HCT116 (cell line): ENCODE measurements at regions not wholly inside any gene's neighbourhood (a gene's known extent, or its start where the extent isn't known, plus 50 kb on each side); places are given as distances from the start of the nearest gene placed in this dataset.

Experiments
- ATAC-seq: fragments of 200-7000 bp; cut with Tn5 transposase; 2 replicates; pipeline ENCODE4 v1.9.1; 2020; ENCODE audit warnings: mild to moderate bottlenecking, moderate library complexity
- BruUV-seq: library from RNA; stranded (reverse); fragments of 400-500 nt; replicated peaks from 2 replicates; lab custom pipeline; 2021; lab: Mats Ljungman, UMichigan
- CTCF ChIA-PET: fragments of 300-600 bp; sonication (Branson Sonifier 250); formaldehyde crosslinking; loops from one replicate; lab custom pipeline; 2021; ENCODE audit warnings: antibody characterized with exemption; lab: Charles Lee
- POLR2A ChIA-PET: fragments of 300-600, 350-600 bp; sonication (Branson Sonifier 250); formaldehyde crosslinking; loops from one replicate; lab custom pipeline; 2021; ENCODE audit warnings: antibody characterized with exemption; lab: Charles Lee
- RAD21 ChIA-PET, 2 experiments: fragments of 300-600 bp; sonication (Branson Sonifier 250); formaldehyde crosslinking; loops; one replicate each; lab custom pipeline; 2023; ENCODE audit warnings: low total read pairs in 2 of 2; ENCODE audit not compliant: uncharacterized antibody in 2 of 2, unreplicated experiment in 2 of 2, low non-redundant PET in 1 of 2; lab: Charles Lee
- DNase-seq: peaks from one replicate; pipeline ENCODE4 v3.0.0-alpha.2; 2010; ENCODE audit warnings: low read depth, low spot score
- H2AFZ ChIP-seq: fragments of 200-600 bp; shearing (Covaris generic), sonication (generic); 2 replicates; pipeline ENCODE4 v1.6.1; 2017; ENCODE audit warnings: low read depth, mixed run types, mixed read lengths, antibody characterized with exemption, low read length; ENCODE audit not compliant: poor library complexity, severe bottlenecking
- H3K27ac ChIP-seq: 2 replicates; pipeline ENCODE4 v1.5.1; 2012; ENCODE audit warnings: low read depth, low read length
- H3K27me3 ChIP-seq: fragments of 200-600 bp; sonication (generic); 2 replicates; pipeline ENCODE4 v1.6.1; 2016; ENCODE audit warnings: mixed run types, low read length, mixed read lengths; ENCODE audit not compliant: insufficient read depth
- H3K36me3 ChIP-seq, 2 experiments: fragments of 200-500 bp in 1 of 2; fragments of 200-600 bp in 1 of 2; sonication (Bioruptor generic) in 1 of 2; sonication (generic) in 1 of 2; 2 replicates each; pipeline versions ENCODE4 v1.5.1 to v1.6.1; 2014 to 2016; ENCODE audit warnings: low read length in 2 of 2, inconsistent platforms in 1 of 2, mixed read lengths in 1 of 2, mixed run types in 1 of 2; ENCODE audit not compliant: insufficient read depth in 2 of 2, control insufficient read depth in 1 of 2
- H3K4me1 ChIP-seq, 2 experiments: fragments of 200-600 bp in 1 of 2; sonication (generic) in 1 of 2; 2 replicates each; pipeline versions ENCODE4 v1.5.1 to v1.6.1; 2012 to 2017; ENCODE audit warnings: low read length in 2 of 2, inconsistent platforms in 1 of 2, mild to moderate bottlenecking in 1 of 2, mixed read lengths in 1 of 2, mixed run types in 1 of 2, moderate library complexity in 1 of 2; ENCODE audit not compliant: insufficient read depth in 2 of 2, control insufficient read depth in 1 of 2
- H3K4me2 ChIP-seq: fragments of 200-600 bp; sonication (generic); 2 replicates; pipeline ENCODE4 v1.6.1; 2017; ENCODE audit warnings: mixed run types, low read length, mixed read lengths
- H3K4me3 ChIP-seq, 2 experiments: fragments of 200-600 bp in 1 of 2; sonication (generic) in 1 of 2; replicated peaks in 1 of 2; 2 replicates each; pipeline ENCODE4 v1.5.1; 2011 to 2016; ENCODE audit warnings: low read length in 2 of 2, control low read depth in 1 of 2, low read depth in 1 of 2, mild to moderate bottlenecking in 1 of 2, mixed read lengths in 1 of 2, mixed run types in 1 of 2
- H3K79me2 ChIP-seq: fragments of 200-600 bp; sonication (generic); 2 replicates; pipeline ENCODE4 v1.6.1; 2017; ENCODE audit warnings: mild to moderate bottlenecking, mixed run types, low read length, moderate library complexity, mixed read lengths; ENCODE audit not compliant: insufficient read depth
- H3K9ac ChIP-seq: fragments of 200-600 bp; sonication (generic); 2 replicates; pipeline ENCODE4 v1.6.1; 2016; ENCODE audit warnings: low read length, mixed read lengths
- H3K9me2 ChIP-seq: fragments of 200-600 bp; sonication (generic), shearing (Covaris generic); 2 replicates; pipeline ENCODE4 v1.6.1; 2017; ENCODE audit warnings: mixed run types, mild to moderate bottlenecking, moderate library complexity; ENCODE audit not compliant: insufficient read depth
- H3K9me3 ChIP-seq, 2 experiments: fragments of 200-500 bp in 1 of 2; fragments of 200-600 bp in 1 of 2; sonication (Bioruptor generic) in 1 of 2; sonication (generic) in 1 of 2; 2 replicates each; pipeline ENCODE4 v1.6.1; 2014 to 2017; ENCODE audit warnings: low read length in 2 of 2, mixed read lengths in 2 of 2, inconsistent platforms in 1 of 2, low read depth in 1 of 2, mild to moderate bottlenecking in 1 of 2, mixed run types in 1 of 2, moderate library complexity in 1 of 2; ENCODE audit not compliant: control insufficient read depth in 1 of 2, insufficient read depth in 1 of 2
- H4K20me1 ChIP-seq: fragments of 200-600 bp; sonication (generic), shearing (Covaris generic); 2 replicates; pipeline ENCODE4 v1.6.1; 2017; ENCODE audit warnings: mixed run types, mild to moderate bottlenecking, moderate library complexity; ENCODE audit not compliant: insufficient read depth
- ATF3 ChIP-seq: IDR thresholded peaks from 2 replicates; pipeline ENCODE4 v1.6.1; 2012
- CTCF ChIP-seq, 3 experiments: fragments of 200-600 bp in 1 of 3; sonication (generic) in 1 of 3; IDR thresholded peaks in 2 of 3; conservative IDR thresholded peaks in 1 of 3; 2 replicates each; pipeline ENCODE4 v1.5.1; 2012 to 2017; ENCODE audit warnings: low read depth in 2 of 3, low read length in 2 of 3, antibody characterized with exemption in 1 of 3, borderline replicate concordance in 1 of 3, control low read depth in 1 of 3, mild to moderate bottlenecking in 1 of 3, mixed read lengths in 1 of 3, mixed run types in 1 of 3, moderate library complexity in 1 of 3; ENCODE audit not compliant: insufficient read depth in 1 of 3
- MAX ChIP-seq: IDR thresholded peaks from 2 replicates; pipeline ENCODE4 v1.6.1; 2012
- SRF ChIP-seq: IDR thresholded peaks from 2 replicates; pipeline ENCODE4 v1.6.1; 2012; ENCODE audit warnings: low read depth
- TCF7L2 ChIP-seq: IDR thresholded peaks from 2 replicates; pipeline ENCODE4 v1.7.0; 2011; ENCODE audit warnings: borderline replicate concordance, inconsistent platforms; ENCODE audit not compliant: insufficient read depth, insufficient read length; ENCODE audit errors: extremely low read depth
- intact Hi-C: fragments of 100-400 bp; cut with micrococcal nuclease; formaldehyde crosslinking; loops from 2 replicates; pipeline ENCODE4 v1.10.0; 2022

- intact Hi-C loops = no loop called here
Observed at GRCh38 chr18:78255013-78255412, 724.6 kb upstream of the SALL3 start.

More at GRCh38 chr18:78255013-78255412, 724.6 kb upstream of the SALL3 start:
- RAD21 ChIA-PET = no interaction called here
- no peaks in the 10 kb centered on the region for H3K27me3 ChIP-seq
- no peak for ATAC-seq
- H3K9ac ChIP-seq = no peak overlapping the region
- no peak overlapping the region for H3K27ac ChIP-seq
- TF ChIP-seq TCF7L2 (no peak), SRF (no peak), CTCF (IDR thresholded peaks at IDR 0.05 in 2 of 3, conservative IDR thresholded peaks at IDR 0.05 in 1 of 3; ENCODE audit: borderline replicate concordance in 1 of 3, insufficient read depth in 1 of 3, low read depth in 2 of 3, low read length in 2 of 3) (no peak), MAX (no peak), ATF3 (no peak)
- TF ChIP-seq, all 23 proteins: peak for 0
- H3K36me3 ChIP-seq = no peaks in the 10 kb centered on the region
- H4K20me1 ChIP-seq = no peaks in the 10 kb centered on the region
- H3K4me2 ChIP-seq = no peak overlapping the region
- no peaks in the 10 kb centered on the region for H3K79me2 ChIP-seq
- no peaks in the 10 kb centered on the region for H3K4me1 ChIP-seq
- ChIA-PET CTCF (no interaction called here), POLR2A (no interaction called here)
- no peak for DNase-seq
- no TSS peak for BruUV-seq
- peaks cover 3 to 17% of the 10 kb centered on the region in 2 experiments; a peak in 2 of 4 replicates for H3K9me3 ChIP-seq
- H3K9me2 ChIP-seq = no peaks in the 10 kb centered on the region
- no peak overlapping the region for H3K4me3 ChIP-seq
- no peak overlapping the region for H2AFZ ChIP-seq
